Glomerular visceral epithelial cell (primary cell): ENCODE measurements at regions not wholly inside any gene's neighbourhood (a gene's known extent, or its start where the extent isn't known, plus 50 kb on each side); places are given as distances from the start of the nearest gene placed in this dataset.

Experiments
- DNase-seq: peaks from one replicate; pipeline ENCODE4 v3.0.0-alpha.2; 2016; ENCODE audit errors: extremely low spot score

GRCh38 chr12:24008166-24008565 is 58.7 kb upstream of the SOX5 start:
- DNase-seq, result no peak
